HG03139 (cell line): ENCODE measurements at regions not wholly inside any gene's neighbourhood (a gene's known extent, or its start where the extent isn't known, plus 50 kb on each side); places are given as distances from the start of the nearest gene placed in this dataset.
A peak's percentile ranks its signal among the peaks of the same experiment; 100 is the strongest.

ENCODE experiments used
- ATAC-seq: cut with Tn5 transposase; IDR thresholded peaks from one replicate; pipeline ENCODE4 v1.9.1; 2021; ENCODE audit not compliant: unreplicated experiment

DNA sequence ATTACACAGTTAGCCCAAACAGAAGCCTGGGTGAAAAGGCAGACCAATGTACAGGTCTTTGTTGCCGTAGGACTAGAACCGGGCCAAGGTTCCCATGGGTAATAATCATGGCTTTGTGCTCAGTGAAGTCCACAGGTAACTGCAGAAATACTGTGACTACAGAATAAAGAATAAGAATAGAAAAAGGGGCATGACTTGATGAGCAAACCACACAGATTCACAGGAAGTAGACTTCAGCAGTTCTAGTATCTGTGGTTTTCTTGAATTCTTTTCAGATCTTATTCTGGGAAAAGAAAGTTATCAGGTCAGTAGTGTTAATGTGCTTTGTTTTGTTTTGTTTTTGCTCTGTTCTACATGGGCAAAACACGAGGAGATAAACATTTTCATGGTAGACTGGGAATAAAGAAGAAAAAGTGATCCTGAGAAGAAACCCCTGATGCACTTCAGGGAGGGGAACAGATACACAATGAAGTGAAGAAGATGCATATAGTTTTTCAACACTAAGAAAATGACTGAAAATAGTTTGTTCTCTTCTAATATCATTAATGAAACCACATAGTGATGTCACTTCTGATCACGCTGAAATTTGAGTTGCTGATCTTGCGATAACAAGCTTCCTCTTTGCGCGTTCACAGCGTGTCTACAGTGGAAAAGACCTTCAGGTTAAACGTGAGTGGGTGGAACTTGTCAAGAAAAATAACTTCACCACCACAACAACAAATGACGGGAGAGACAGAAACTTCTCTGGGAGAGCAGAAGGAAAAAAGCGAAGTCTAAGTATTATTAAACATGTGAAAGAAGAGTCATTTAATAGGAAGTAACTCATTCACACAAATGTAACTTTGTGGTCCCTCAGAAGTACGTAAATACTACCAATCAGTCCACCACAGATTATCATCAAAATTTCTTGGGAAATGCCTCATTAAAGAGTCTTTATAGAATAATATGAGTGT, 315.8 kb upstream of the SATB1 start:
- ATAC-seq, result peak; percentile 88

DNA sequence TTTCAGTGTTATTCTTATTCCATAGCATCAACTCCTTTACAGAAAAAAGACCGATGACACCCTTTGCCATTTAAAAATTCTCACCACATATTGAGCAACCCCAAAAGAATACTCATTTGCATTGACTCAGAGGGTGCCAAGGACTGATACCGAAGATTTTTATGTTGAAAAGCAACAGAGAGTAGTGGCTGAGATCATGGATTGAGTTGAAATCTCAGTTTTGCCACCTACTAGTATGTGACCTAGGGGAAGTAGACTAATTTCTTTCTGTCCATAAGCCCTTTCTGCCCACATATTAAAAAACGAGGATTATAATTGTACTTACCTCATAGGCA, 313.9 kb upstream of the SATB1 start:
- ATAC-seq, result no peak

DNA sequence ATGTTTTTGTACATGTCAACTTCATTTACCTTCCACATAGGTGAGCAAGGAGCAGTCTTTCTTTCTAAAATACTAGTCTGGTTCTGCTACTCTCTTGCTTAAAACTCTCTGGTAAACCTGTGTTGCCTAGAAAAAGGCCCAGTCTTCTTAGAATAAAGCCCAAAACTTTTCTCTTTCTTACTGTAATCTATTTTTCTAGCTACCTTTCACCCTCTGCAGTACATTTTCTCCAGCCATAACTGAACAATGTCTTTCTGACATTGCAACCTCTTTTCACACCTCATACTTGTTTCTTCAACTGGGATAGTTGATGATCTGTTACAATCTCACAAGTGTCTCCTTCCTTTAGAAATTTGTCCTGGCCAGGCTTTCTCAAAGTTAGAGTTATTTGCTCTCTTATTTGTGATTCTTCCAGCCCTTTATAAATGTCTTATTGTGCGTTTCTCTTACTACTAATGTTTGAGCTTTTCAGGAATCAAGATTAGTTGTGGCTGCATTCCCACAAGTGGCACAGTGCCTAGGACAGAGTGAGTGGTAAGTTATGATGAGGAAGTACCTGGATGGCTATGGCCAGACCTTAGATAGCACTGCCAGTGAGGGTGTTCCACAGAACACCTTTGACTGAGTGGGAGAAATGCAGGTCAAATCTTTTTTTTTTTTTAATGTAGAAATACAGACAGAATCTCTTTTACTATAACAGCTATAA, 313.4 kb upstream of the SATB1 start:
- no peak for ATAC-seq

DNA sequence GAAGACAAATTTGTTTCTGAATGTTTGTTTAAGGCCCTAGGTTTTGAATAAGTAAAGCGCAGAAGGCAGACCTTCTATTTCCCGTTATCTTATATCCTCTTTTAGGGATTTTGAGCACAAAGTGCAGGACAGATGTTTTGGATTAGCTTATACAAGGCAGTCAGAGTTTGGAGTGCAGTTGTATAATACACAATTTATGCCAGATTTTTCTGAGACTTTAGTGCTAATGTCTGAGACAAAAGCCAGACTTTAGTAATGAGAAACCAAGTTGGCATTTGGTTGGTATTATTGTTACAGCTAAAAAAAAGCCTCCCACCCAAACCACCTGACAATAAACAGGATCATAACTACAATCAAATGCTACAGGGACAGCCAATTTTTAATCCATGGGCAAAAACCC, 309.9 kb upstream of the SATB1 start:
- ATAC-seq, result no peak

DNA sequence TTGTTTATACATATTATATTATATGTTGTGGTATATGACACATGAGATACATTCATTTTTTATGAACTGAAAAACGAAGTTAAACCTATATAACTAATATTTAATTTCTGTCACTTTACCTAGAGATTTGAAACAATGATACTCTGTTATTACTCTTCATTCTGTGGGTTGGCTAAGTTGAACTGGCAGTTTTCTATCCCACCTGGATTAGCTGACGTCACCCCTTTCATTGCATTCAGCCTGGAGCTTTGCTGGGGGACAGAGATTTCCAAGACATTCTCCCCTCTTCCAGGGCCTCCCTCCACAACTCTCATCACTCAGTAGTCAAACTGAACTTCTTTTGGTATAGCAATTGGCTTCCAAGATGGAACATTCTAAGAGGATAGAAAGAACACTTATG, 309.2 kb upstream of the SATB1 start:
- ATAC-seq, result no peak

DNA sequence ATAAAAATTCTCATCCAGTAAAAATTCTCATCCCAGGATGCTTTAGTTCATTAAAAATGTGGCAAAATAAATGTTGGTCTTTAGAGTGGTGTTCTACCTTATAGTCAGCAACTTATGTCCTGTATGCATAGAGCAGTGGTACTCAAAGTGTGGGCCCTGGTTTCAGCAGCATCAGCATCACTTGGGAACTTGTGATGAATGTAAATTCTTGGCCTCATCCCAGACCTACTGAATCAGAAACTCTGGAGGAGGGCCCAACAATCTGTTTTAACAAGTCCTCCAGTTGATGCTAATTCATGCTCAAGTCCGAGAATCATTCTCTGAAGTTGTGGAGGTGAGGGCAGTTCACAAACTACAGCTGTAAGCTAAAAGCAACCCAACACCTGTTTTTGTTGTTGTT, 307.3 kb upstream of the SATB1 start:
- no peak for ATAC-seq

DNA sequence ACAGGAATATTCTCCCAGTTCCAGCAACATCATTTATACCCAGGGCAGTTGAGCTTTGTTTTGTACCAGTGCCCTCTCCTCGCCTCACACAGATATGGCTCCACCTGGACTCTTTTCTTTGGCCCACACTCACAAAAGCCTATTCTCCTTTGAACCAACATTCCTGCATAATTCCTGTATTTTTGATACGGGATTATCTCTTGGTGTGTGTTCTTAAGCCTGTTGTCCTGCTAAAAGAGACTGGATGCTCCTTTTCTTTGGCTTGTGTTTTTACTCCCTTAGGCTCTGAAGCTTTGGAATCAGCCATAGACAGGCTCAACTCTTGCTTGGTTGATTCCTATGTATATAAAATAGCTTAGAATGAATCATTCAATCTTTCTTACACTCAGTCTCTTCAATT, 305.4 kb upstream of the SATB1 start:
- ATAC-seq, result no peak

DNA sequence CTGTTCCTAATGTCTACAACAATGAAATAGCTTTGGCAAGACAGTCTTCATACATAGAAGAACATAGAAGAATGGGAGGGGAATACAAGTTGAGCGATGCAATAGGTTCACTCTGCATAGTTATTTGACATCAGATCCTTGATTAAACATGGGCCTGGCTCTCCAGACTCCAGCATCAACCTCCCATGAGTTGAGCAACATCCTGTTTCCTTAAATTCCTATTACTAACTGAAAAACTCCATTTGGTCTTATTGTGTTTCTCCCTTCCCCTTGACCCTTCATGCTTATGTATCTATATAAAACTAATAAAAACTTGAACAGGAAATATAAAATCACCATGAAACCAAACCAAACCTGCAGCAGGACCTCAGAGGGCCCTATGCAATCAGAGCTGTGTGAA, 304.5 kb upstream of the SATB1 start:
- ATAC-seq, result no peak

DNA sequence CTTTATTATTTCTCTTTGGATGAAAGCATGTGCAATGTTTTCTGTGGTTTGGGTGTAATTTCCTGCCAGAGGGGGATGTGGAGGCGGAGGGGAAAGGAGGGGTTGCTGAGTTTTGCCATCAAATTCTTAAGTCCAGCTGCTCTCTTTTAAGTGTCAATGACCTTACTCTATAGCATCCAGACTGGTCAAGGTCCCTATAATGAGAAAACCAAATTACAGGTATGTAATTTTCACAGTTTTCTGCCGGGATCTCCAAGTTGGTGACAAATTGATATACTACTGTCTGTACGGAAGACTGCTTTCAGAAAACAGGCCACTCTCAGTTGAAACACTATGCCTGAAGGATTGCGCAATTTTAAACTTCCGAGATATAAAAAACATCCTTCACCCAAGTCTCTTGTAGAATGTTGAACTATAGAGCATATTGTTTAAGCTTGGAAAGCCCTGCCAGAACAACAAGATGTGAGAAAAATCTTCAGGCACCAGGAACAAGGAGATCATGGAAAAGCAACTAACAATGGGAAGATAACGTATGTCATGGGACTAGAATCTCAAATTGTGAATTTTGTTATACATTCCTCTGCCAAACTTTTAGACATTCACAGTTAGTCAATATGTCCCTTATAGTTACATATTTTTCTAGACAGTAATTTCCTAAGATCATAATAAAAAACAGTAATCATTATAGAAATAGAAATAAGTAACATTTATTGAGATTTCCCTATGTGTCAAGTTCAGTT, 300.7 kb upstream of the SATB1 start:
- ATAC-seq, result no peak

DNA sequence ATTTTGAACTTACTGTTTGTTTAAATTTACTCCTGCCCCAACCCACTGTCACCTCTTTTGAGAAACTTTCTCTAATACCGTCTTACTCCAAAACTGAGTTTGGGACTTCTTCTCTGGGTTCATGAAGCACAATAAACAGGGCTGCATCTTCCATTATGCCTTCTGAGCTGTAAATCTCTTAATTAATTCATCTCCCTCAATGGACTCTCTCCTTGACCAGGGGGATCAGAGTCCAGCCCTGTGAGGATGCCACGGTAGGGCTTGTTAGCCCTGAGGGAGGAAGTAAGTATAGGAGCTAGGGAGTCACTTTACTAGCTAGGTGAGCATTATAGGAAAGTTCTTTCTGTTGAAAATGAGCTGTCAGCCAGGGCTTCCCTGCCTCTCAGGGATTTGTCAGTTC, 299.3 kb upstream of the SATB1 start:
- ATAC-seq, result no peak

DNA sequence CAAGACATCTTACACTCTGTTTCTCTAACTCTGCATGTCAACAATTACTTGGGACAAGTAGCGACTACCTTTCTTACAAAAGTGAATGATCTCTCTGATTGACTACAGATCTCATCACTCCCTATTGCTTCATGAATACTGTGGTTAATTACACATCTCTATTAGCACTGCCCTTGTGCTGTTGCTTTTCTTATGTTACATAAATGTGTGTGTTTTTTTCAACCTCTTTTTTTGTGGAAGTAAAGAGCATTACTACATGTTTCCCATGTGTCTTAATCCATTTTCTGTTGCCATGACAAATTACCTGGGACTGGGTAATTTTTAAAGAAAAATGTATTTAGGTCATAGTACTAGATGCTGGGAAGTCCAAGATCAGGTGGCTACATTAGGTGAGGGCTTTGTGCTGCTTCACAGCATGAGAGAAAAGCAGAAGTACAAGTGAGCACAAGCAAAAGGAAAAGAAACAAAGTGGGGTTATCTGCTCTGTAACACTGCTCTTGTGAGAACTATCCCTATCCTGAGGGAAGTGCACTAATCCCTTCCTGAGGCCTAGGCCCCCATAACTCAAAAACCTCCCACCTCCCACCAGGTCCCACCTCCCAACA, 298.2 kb upstream of the SATB1 start:
- ATAC-seq, result no peak

DNA sequence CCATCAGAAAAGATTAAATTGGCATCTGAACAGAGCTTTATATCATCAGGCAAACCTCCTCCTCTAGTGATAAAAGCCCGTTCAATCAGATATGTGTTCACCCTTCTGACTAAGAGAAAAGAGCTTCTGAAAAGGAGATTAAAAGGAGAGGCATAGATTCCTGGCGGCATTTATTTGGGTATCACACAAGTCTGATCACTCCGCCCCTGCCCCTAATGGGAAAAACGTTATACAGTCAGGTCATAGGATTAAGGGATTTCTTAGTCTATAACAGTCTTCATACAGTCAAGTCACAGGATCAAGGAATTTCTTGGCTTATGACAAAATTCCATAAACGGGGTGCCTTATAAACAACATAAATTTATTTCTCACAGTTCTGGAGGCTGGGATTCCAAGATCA, 295.4 kb upstream of the SATB1 start:
- ATAC-seq, result no peak

DNA sequence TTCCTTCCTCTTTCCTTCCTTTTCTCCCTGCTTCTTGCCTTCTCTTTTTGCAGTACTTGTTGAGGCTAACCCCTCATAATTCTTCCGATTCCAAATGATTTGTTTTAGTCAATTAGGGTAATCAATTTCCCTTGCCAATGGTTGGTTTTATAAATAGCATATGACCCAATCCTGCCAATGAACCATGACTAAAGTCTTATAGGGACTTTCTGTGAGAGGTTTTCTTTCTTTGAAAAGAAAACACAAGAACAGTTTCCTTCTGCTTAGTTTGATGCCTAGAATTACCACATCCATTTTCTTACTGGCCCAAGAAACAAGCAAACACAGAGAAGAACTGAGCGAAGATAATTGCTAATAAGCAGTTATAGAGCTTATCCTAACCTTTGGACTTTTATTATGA, 292.5 kb upstream of the SATB1 start:
- ATAC-seq, result no peak

DNA sequence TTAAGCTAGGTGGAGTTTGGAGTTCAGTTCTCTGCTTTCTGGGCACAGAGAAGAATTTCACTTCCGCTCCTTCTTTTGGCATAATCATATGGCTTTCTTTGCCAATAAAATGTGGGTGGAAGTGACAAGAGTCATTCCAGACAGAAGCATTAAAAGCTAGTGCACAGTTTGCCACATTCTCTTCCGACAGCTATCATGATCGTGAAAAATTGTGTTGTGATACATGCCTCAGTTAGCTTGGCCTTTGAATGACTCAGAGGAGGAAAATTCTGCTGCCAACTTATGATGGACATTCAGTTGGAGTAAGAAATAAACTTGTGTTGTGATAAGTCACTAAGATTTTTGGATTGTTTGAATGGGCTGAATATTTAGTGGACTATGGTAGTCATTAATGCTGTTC, 291.7 kb upstream of the SATB1 start:
- no peak for ATAC-seq

DNA sequence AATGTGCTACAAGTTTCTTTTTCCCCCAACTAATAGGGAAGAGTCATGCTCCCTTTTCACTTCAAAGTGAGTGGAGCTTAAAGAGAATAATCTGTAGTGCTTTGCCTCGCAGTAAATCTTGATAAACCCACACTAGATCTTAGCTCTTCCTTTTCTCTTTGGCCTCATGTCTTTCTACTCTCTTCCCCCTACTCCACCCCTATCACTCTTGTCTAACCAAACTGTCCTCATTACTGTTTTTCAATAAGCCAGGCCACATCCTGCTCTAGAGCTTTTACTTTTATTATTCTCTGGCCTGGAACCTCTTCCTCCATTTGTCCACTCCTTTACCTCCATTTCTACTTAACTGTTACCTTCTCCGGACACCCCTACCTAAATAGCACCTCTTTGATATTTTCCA, 291.0 kb upstream of the SATB1 start:
- no peak for ATAC-seq

DNA sequence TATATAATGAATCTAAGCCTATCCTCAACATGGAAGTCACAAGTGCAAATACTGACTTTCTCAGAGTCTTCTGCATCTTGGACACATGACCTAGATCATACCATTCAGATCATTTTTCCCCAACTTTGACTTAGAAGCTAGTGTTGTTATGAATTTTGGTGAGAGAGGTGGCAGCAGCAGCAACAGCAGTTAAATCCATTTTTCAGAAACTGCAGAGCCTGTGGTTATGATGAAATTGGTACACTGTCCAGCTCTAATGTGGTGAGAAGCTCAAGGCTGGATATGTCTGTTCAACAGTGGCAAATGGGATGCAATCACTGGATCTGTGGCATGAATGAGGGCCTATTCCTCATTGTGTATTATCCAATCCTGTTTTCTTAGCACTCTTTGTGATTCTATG, 290.1 kb upstream of the SATB1 start:
- ATAC-seq, result no peak

DNA sequence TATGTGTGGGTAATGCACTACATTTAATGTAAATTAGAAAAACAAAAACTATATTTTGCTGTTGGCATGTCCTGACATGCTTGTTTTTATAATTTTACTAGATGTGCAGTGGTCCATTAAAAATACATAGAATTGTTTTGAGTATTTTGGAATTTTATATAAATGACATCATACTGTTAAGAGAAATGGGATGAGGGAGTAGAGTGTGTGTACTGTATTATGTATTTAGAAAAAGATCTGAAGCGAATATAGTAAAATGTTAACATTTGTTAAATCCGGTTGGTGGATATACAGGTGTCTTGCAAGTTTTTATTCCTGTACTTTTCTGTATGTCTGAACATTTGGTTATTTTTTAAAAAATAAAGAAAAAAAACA, 288.4 kb upstream of the SATB1 start:
- ATAC-seq, result no peak

DNA sequence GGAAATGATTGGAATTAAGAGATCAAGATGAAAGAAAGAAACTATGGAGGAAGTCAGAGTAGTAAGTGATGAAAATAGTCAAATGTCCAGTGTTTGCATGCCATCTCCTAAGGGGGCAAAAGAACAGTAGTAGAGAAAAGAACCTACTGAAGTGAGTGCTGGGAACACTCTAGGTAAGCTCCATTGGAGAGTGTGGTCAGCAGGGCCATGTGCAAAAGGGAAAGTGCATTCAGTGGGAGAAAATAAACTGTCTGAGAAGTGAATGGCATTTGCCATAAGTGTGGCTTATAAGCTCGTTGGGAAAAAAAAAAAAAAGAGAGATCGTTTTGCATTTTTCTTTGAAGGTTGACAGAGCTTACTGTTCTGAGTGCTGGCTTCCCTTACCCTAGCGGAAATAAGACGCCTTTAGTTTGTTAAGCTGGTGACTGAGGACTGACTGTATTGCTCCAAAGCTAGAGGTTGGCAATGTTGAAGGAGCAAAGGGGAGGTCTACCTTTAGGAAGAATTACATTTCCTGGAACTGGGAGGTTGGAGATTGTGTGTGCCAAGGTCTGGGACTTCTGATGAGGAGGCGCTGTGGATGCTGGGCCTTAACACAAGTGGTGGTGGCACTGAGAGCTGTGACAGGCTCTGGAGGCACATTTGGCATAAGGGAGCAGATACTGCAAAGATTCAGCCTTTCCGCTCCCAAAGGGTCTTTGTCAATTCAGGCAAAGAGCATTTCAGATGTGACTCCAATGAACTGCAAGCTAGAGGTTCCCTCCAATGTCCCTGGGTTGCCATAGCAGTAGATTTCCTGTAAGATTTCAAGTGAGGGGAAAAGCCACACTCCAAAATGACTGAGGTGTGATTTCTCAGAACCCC, 287.8 kb upstream of the SATB1 start:
- no peak for ATAC-seq

DNA sequence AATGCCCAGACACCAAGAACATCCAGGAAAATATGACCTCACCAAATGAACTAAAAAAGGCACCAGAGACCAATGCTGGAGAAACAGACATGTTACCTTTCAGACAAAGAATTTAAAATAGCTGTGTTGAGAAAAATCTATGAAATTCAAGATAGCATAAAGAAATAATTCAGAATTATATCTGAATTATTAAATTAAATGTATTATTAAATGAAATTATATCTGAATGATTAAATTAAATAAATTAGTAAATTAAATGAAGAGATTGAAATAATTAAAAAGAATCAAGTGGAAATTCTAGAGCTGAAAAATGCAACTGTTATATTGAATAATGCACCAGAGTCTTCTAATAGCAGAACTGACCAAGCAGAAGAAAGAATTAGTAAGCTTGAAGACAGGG, 279.2 kb upstream of the SATB1 start:
- ATAC-seq, result no peak

DNA sequence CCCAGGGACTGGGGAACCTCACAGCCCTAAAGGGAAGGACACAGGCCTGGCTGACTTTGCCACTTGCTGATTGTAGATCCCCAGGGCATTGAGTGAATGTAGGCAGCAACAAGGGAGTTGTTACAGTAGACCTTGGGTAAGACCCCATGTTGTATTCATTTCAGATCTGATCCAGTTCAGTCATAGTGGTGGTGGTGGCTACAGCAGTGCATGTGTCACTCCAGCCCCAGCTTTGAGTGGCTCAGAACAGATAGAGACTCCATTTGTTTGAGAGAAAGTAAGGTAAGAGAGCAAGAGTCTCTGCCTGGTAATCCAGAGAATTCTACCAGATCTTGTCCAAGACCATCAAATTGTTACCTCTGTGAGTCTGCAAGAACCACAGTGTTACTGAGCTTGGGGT, 278.7 kb upstream of the SATB1 start:
- no peak for ATAC-seq
